Left colon (tissue), 2 donors: ENCODE measurements at regions not wholly inside any gene's neighbourhood (a gene's known extent, or its start where the extent isn't known, plus 50 kb on each side); places are given as distances from the start of the nearest gene placed in this dataset.

Experiments
- ATAC-seq: fragments of 200-7000 bp; cut with Tn5 transposase; one replicate; pipeline ENCODE4 v1.9.1; 2020; ENCODE audit warnings: mild to moderate bottlenecking, moderate library complexity
- DNase-seq, 2 donors: peaks; one replicate each; pipeline ENCODE4 v3.0.0-alpha.2; 2020
- intact Hi-C, 2 donors: fragments of 100-400 bp; cut with DNase I in 1 of 2; cut with micrococcal nuclease in 1 of 2; formaldehyde crosslinking; loops; one replicate each; pipeline versions ENCODE4 v1.11.2 to v1.14.0; 2022; cut with DNase I, micrococcal nuclease
- donor health status: DM: no; HTN: no; CAD: no.
- donor health status: DM: yes; HTN: yes; CAD: no.

DNA sequence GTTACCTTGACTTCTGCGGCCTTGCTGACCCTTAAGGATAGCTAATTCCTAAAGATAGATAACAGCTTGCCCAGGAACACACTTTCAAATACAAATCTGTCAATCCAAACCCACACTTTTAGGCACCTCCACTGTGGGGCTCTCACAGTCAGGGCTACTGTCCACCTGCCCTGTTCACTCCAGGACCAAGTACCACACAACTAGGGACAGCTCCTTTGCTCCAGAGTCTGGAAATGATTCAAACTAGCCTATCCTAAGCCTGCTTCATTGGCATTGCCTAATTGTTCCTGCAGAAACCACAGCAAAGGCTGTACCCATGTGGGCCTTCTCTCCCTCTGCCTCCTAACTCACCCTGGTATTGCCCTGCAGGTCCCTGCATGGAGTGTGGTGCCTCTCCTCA is 538.9 kb upstream of the IGFBP3 start:
- DNase-seq (no peak), ATAC-seq (no peak)
- intact Hi-C loops, result no loop called here

DNA sequence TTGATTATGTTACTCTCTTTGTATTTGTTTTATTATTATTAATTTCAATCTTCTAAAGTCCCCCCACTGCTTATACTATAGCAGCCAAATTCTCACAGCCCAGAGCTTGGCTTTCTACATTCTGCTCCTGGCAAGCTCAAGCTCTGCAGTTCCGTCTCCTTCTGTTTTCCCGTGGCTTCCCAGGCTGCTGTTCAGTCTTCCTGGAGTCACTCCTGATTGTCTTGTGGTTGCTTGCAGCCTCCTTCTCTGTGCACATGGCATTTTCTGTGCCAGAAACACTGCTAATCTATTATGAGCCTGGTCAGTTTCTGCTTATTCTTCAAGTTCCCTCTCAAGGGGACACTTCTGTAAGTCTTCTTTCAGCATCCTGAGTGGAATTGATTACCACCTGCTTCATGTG is 533.7 kb upstream of the IGFBP3 start:
- intact Hi-C loops, result no loop called here
- DNase-seq (peak in 1 of 2 donors; percentile 27), ATAC-seq (no peak)

DNA sequence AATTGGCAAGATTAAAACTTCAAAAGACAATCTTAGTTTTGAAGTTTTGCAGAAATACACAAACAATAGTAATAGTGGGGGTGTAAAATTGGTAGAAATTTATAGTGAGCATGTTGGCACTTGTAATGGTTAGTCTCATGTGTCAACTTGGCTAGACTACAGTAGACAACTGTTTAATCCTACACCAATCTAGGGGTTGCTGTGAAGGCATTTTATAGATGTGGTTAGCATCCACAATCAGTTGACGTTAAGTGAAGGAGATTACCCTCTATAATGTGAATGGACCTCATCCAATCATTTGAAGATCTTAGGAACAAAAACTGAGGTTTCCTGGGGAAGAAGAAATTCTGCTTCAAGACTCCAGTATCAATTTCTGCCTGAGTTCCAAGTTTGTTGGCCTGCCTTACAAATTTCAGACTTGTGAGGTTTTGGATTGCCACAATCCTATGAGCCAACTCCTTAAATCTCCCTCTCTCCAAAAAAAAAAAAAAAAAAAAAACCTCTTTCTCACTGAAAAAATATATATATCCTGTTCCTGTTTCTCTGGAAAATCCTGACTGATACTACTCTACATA is 531.6 kb upstream of the IGFBP3 start:
- ATAC-seq (no peak), DNase-seq (no peak)
- intact Hi-C loops, result no loop called here

DNA sequence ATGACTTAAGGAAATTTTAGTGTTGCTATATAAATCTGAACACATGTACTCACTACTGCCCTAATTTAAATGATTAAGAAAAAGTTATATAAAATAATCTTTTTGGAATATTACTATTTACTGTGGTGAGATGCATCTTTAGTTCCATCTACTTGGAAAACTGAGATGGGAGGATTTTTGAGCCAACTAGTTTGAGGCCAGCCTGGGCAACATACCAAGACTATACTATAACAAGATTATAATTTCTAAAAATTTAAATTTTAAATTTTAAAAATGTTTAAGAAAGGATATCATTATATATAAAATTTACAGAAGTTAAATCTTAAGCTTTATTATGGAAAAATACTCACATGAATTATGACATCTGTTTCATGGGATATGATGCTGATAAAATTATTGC is 530.8 kb upstream of the IGFBP3 start:
- DNase-seq, result no peak
- no peak for ATAC-seq
- intact Hi-C loops, result no loop called here

DNA sequence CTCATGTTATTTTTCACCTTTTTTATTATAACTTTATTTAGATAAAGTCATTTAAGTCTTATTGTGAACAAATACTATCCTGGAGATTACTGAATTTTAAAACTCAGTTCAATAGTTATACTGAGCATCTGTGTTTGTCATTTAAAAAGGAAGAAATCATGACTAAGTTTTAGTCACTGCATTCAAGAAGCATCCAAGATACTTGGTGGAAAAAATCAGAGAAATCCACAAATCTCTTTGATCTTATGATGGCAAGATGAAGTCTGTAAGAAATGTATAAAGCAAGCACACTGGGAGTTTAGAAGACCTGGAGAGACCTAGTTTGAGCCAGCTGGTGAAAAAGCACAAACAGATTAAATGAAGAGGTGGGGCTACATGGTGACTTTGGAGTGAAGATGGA is 529.8 kb upstream of the IGFBP3 start:
- no peak for ATAC-seq
- no peak for DNase-seq
- intact Hi-C loops, result no loop called here

DNA sequence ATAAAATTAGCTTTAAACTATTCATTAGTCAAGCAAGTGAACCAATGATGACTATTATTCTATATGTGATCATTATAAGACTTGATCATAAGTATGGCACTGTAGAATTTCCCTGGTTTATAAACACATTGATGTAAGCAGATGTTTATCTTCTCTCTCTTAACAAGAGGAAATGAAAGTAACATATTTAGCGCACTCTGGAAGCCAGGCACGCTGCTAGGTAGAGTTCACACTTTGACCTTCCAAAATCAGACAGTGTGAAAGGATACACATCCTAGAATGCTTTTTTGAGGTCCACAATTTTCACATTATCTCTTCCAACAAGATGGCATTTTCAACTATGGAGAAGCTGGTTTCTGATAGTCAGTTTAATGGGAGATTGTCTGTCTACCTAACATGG is 529.4 kb upstream of the IGFBP3 start:
- DNase-seq (no peak), ATAC-seq (no peak)
- intact Hi-C loops, result no loop called here

DNA sequence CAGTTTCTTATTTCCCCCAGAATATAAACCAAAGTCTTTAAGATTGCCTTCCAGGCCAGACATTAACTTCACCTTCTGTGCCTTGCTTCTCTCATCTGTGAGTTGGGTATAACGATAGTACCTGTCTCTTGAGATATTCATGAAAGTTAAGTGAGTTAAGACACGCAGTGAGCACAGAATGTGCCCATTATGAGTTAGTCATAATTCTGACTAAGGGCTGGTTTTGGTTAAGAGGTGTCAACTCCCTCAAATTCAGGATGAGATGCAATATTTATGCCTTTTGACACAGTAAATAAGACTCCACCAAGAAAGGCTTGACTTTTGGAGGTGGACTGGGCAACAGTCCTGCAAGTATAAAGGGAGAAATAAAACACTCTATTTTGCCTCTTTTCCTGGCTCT is 528.7 kb upstream of the IGFBP3 start:
- intact Hi-C loops, result no loop called here
- ATAC-seq (no peak), DNase-seq (no peak)

DNA sequence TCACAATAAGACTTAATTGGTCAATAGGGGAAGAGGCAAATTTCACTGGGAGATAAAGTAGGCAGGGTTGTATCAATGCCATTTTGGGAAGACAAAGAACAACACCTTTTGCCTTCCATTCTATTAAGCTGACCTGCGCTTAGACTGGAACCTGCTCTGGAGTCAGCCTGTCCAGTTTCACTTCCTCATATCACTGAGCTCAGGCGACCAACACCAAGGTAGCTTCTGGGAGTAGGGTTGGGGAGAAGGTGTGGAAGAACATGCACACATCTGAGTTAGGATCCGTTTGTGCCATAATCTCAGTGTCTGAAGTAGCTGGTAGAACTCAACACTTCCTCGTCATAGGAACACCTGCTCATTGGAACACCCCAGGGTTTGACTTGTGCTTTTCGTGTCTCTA is 527.4 kb upstream of the IGFBP3 start:
- DNase-seq (no peak), ATAC-seq (no peak)
- intact Hi-C loops, result no loop called here

DNA sequence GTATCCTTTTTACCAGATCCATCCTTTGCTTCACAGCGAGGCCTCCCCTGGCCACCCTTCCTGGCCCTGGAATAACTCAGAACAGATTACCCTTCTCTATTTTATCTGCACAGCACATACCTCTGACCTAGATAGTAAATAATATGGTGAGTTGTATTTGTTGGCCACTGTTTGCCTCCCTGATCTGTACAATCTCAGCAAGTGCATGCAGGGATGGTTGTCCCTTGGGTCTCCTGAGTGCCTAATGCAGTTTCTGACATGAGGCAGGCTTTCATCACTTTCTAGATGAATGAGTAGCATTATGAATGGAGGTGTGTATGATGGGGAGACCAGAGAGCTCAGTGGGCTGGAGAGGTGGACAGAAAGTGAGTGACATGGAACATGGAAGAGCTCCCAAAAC is 525.1 kb upstream of the IGFBP3 start:
- ATAC-seq (no peak), DNase-seq (no peak)
- intact Hi-C loops, result no loop called here

DNA sequence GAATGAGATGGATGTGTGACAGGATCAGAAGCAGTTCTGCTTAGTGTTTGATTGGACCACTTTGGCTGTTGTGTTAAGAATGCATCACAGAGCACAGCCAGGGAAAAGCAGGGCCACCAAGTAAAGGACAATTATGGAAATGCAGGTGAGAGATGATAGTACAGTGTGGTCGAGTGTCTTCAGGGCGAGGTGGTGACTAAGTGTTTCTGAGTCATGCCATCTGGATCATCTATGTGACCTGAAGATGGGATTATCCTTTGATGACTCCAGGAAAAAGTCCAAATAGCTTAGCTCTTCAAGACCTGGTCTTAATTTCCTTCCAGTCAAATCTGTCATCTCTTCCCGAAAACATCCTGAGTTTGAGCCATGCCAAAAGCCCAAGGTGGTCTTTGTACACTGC is 523.2 kb upstream of the IGFBP3 start:
- ATAC-seq (no peak), DNase-seq (no peak)
- intact Hi-C loops, result no loop called here

DNA sequence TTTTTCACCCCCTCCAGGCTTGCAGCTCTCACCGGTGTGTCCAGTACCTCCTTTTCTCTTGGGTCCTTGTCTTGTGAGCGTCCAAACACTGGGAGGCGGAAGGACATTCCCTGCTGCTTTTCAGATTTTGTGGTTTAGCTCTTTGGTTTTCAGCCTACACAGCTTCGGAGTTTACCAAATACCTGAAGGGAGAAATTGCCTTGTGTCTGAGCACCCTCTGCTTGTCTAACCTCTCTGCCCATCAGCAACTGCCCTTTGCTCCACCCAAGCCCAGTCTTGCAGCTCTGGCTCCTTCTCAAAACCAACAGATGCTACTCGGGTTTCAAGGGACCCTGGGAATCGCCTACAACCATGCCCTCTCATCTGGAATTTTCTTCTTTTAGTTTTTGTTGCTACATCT is 519.1 kb upstream of the IGFBP3 start:
- no peak for DNase-seq
- intact Hi-C loops, result no loop called here
- ATAC-seq, result no peak

DNA sequence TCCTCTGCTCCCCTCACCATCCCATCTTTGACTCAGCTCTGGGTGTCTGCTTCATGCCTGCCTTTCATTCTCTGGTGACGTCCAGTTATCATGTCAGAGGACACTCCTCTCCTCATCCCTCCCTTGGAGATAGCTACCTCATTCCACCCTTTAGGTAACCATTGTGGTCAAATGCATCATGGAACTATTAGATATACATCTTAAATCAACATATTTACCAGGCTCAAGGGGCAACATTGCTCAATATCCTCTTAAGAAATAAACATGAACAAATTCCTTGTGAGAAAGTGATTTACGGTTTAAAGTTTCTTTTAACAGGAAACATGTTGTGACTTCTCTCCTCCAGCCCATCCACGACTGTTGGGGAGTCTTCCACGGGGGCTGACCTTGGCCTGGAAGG is 511.6 kb upstream of the IGFBP3 start:
- DNase-seq (no peak), ATAC-seq (no peak)
- intact Hi-C loops, result no loop called here

DNA sequence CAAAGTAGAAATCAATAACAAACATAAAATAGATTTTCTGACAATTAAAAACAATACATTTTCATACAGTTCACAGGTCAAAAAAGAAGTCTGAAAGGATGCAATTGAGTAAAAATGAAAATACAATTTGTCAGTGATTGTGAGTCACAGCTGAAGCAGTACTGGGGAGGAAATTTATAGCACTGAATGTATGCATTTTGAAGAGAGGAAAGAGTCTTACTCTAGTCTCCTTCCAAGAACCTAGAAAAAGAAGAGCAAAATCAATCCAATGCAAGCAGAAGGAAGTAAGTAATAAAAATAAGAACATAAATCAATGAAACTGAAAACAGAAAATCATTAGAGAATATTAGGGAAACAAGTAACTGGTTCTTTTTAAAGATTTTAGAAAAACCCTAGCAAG is 507.2 kb upstream of the IGFBP3 start:
- ATAC-seq (no peak), DNase-seq (no peak)
- intact Hi-C loops, result no loop called here

DNA sequence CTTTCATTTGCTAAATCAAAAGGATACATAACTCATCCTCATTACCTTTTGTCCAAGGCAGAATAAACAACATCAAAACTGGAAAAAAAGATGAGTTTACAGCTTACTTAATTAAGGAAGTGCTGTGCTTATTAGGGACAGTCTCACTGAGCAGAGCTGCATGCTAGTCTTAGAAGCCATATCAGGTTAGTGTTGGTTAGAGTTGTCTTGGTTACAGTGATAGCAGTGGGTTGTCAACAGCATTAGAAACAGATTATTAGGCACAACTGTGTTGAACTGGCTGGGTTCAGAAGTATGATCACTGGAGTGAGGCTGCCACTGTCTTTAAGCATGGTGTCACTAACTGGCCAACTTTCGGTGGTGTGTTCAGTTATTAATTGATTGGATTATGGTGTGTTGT is 503.9 kb upstream of the IGFBP3 start:
- no peak for ATAC-seq
- intact Hi-C loops, result no loop called here
- DNase-seq, result no peak

DNA sequence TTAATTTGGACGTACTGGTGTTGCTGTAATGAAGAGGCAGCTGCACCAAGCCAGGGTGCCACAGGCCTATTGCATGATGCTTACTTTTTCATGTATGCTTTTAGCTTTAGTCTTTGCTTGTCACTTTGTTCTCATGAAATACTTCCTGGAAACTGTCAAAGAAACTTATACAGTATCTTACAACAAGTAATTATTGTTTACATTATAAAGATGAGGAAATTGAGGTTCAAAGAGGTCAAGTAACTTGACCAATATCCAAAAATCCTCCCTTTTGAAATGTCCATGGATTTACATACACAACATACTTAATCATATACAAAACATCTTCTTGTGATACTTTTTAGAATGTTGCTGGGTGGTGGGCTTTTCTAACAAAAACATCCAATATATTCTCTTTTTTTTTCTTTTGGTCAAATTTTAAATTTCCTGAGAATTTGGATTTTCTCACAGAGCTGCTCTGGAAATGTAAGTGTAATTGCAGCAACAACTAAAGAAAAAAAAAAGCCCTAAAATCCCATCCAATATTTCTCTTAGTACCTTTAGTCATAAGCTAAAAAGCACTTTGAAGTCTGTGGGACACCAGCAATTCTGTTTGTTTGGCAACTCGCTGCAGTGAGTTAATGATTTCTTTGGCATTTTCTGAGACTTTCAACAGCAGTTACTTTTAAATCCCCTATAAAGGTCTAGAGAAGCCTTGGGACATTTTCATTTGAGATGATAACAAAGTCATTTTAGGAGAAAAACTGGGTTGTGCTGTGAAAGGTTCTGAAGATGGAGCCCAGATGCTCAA is 500.6 kb upstream of the IGFBP3 start:
- ATAC-seq (no peak), DNase-seq (no peak)
- intact Hi-C loops, result no loop called here

DNA sequence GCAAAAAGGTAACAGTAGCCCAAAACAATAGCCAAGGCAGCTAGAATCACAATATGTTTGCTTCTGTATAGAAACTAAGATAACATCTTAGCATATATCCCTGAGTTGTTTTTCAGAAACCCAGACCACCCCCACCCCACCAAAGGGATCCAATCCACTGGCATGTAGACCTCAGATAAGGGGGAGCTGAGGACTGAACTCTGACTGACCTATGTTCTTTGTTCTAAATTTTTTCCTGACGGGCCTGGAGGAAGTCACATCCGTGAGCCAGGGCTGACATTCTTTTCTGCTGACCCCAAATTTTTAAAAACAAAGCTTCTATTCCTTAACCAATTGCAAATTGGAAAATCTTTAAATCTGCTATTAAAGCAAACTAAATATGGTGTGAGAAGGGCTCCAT is 493.9 kb upstream of the IGFBP3 start:
- DNase-seq (no peak), ATAC-seq (no peak)
- intact Hi-C loops, result no loop called here

DNA sequence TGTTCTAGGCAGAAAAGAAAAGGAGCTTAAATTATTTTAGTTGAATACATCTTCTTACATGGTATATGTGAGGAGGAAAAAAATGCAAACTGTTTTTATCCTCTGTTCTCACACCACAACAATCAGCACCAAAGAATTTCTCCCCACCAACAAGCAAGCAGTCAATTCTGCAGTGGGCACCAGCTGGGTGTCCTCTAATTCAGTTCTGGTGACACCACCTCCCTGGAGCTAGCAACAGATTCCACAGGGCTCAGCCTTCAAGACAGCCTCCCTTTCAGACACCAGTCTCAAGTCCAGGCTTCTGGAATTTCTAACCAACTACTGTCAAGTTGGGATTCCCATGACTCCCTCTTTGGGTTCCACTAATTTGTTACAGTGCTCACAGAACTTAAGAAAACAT is 490.2 kb upstream of the IGFBP3 start:
- ATAC-seq (no peak), DNase-seq (no peak)
- intact Hi-C loops, result no loop called here

DNA sequence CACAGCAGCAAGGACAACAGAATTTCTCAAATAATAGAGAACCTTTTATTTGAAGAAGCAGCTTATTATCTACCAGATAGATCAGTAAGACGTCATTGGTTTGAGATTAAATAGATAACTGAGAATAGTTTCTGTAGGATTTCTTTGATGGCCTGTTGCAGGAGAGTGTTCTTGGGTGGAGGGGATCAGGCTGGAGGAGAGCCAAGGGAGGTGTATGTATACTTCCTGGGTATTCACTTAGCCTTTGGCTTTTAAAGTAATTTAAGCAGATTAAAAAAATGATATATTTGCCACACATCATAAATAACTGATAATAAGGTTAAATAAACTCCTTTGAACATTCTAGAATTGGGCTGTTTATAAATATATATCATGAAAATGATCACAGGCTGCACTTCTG is 486.1 kb upstream of the IGFBP3 start:
- DNase-seq (no peak), ATAC-seq (no peak)
- intact Hi-C loops, result no loop called here

DNA sequence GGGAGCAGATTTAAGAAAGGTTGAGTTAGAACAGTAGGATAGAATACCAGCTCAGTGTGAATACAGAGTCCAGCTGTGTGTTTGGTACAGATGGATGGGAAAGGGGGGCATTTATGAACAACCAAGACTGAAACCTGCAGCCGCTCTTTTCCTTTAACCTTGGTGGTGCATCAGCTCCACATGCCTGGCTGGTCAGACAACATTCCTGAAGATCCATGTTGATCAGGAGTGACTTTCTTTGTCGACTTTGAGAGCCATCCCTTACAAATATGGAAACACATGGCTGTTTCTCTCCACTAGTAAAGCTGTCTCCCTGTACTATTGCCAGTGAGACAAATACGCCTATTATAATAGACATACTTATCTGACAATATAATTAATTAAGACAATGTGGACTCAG is 476.5 kb upstream of the IGFBP3 start:
- DNase-seq (no peak), ATAC-seq (no peak)
- intact Hi-C loops, result no loop called here

DNA sequence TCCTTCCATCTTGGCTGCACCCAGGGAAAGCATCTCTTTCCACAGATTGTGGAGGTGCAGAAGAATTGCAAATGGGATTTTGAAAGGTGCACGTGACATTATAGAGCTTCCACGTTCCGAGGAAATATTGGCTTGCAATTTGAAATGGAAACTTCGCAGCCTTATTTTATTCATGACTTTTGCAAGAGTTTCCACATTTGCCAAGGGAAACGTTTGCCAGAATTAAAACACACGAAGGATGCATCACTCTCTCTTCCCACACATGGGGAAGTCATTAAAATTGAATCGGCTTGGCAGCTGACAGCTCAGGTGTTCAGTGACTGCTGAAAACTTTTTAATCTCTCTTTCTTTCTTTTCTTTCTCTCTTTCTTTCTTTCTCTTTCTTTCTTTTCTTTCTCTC is 475.4 kb upstream of the IGFBP3 start:
- intact Hi-C loops, result no loop called here
- ATAC-seq (no peak), DNase-seq (no peak)

DNA sequence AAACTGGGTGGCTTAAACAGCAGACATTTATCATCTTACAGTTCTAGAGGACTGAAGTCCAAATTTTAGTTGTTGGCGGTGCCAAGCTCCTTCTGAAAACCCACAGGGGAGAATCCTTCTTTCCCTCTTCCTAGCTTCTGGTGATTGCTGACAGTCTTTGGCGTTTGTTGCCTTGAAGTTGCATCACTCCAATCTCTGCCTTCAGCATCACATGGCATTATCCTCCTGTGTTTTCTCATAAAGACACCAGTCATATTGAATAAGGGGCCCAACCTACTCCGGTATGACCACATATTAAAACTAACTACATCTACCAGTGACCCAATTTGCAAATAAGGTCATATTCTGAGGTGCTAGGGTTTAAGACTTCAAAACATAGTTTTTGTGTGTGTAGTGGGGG is 472.1 kb upstream of the IGFBP3 start:
- ATAC-seq, result no peak
- no peak for DNase-seq
- intact Hi-C loops, result no loop called here
